ENCODE measurements at regions not wholly inside any gene's neighbourhood (a gene's known extent, or its start where the extent isn't known, plus 50 kb on each side); places are given as distances from the start of the nearest gene placed in this dataset.

DNA sequence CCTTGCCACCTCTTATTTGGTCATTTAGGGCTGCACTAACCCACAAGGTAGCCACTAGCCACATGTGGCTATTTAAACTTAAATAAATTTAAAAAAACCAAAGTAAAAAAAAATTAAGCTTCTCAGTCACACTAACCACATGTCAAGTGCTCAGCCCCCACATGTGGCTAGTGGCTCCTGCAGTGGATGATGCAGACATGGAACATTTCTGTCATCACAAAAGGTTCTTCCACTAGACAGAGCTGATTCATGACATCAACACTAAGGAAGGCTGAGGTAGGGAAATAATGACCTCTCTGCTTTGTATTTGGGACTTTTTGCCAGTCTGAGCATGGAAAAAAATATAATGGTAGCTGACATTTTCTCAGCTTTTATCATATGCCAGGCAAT, 173.0 kb upstream of the FERMT1 start (continued):
- TF ChIP-seq, protein P1, sequence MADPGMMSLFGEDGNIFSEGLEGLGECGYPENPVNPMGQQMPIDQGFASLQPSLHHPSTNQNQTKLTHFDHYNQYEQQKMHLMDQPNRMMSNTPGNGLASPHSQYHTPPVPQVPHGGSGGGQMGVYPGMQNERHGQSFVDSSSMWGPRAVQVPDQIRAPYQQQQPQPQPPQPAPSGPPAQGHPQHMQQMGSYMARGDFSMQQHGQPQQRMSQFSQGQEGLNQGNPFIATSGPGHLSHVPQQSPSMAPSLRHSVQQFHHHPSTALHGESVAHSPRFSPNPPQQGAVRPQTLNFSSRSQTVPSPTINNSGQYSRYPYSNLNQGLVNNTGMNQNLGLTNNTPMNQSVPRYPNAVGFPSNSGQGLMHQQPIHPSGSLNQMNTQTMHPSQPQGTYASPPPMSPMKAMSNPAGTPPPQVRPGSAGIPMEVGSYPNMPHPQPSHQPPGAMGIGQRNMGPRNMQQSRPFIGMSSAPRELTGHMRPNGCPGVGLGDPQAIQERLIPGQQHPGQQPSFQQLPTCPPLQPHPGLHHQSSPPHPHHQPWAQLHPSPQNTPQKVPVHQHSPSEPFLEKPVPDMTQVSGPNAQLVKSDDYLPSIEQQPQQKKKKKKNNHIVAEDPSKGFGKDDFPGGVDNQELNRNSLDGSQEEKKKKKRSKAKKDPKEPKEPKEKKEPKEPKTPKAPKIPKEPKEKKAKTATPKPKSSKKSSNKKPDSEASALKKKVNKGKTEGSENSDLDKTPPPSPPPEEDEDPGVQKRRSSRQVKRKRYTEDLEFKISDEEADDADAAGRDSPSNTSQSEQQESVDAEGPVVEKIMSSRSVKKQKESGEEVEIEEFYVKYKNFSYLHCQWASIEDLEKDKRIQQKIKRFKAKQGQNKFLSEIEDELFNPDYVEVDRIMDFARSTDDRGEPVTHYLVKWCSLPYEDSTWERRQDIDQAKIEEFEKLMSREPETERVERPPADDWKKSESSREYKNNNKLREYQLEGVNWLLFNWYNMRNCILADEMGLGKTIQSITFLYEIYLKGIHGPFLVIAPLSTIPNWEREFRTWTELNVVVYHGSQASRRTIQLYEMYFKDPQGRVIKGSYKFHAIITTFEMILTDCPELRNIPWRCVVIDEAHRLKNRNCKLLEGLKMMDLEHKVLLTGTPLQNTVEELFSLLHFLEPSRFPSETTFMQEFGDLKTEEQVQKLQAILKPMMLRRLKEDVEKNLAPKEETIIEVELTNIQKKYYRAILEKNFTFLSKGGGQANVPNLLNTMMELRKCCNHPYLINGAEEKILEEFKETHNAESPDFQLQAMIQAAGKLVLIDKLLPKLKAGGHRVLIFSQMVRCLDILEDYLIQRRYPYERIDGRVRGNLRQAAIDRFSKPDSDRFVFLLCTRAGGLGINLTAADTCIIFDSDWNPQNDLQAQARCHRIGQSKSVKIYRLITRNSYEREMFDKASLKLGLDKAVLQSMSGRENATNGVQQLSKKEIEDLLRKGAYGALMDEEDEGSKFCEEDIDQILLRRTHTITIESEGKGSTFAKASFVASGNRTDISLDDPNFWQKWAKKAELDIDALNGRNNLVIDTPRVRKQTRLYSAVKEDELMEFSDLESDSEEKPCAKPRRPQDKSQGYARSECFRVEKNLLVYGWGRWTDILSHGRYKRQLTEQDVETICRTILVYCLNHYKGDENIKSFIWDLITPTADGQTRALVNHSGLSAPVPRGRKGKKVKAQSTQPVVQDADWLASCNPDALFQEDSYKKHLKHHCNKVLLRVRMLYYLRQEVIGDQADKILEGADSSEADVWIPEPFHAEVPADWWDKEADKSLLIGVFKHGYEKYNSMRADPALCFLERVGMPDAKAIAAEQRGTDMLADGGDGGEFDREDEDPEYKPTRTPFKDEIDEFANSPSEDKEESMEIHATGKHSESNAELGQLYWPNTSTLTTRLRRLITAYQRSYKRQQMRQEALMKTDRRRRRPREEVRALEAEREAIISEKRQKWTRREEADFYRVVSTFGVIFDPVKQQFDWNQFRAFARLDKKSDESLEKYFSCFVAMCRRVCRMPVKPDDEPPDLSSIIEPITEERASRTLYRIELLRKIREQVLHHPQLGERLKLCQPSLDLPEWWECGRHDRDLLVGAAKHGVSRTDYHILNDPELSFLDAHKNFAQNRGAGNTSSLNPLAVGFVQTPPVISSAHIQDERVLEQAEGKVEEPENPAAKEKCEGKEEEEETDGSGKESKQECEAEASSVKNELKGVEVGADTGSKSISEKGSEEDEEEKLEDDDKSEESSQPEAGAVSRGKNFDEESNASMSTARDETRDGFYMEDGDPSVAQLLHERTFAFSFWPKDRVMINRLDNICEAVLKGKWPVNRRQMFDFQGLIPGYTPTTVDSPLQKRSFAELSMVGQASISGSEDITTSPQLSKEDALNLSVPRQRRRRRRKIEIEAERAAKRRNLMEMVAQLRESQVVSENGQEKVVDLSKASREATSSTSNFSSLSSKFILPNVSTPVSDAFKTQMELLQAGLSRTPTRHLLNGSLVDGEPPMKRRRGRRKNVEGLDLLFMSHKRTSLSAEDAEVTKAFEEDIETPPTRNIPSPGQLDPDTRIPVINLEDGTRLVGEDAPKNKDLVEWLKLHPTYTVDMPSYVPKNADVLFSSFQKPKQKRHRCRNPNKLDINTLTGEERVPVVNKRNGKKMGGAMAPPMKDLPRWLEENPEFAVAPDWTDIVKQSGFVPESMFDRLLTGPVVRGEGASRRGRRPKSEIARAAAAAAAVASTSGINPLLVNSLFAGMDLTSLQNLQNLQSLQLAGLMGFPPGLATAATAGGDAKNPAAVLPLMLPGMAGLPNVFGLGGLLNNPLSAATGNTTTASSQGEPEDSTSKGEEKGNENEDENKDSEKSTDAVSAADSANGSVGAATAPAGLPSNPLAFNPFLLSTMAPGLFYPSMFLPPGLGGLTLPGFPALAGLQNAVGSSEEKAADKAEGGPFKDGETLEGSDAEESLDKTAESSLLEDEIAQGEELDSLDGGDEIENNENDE (IDR thresholded peaks at IDR 0.05; ENCODE audit: insufficient replicate concordance, low read length), result no peak
- no peak for TF ChIP-seq CBX5 (IDR thresholded peaks at IDR 0.05; ENCODE audit: low read depth, low read length)
- no peak for TF ChIP-seq RXRA (IDR thresholded peaks at IDR 0.05; ENCODE audit: insufficient read depth, low read depth, low read length)
